ENCODE measurements at regions not wholly inside any gene's neighbourhood (a gene's known extent, or its start where the extent isn't known, plus 50 kb on each side); places are given as distances from the start of the nearest gene placed in this dataset.

- TF ChIP-seq CTCF (IDR thresholded peaks at IDR 0.05; ENCODE audit: insufficient read depth, low read length) (no peak), POLR2AphosphoS5 (IDR thresholded peaks at IDR 0.05; ENCODE audit: low read depth) (no peak), GABPA (IDR thresholded peaks at IDR 0.05; ENCODE audit: low read depth) (no peak), REST (IDR thresholded peaks at IDR 0.05; ENCODE audit: insufficient replicate concordance, low read depth) (no peak), SPI1 (IDR thresholded peaks at IDR 0.05; ENCODE audit: borderline replicate concordance, low read depth) (no peak)
Observed at GRCh38 chr18:10322435-10322834, 132.0 kb upstream of the APCDD1 start.

Data from HL-60 (cell line).